Activated CD4-positive, alpha-beta T cell treated with anti-CD3 and anti-CD28 coated beads for 4 hours (primary cell): ENCODE measurements at regions not wholly inside any gene's neighbourhood (a gene's known extent, or its start where the extent isn't known, plus 50 kb on each side); places are given as distances from the start of the nearest gene placed in this dataset.

Source experiments
- DNase-seq, 2 donors: peaks; one replicate each; pipeline ENCODE4 v3.0.0-alpha.2; 2020

- DNase-seq = no peak
Observed at GRCh38 chr22:46079093-46079860, 71.0 kb upstream of the PPARA start.

GRCh38 chr22:46079861-46080821 is 70.2 kb upstream of the PPARA start:
- DNase-seq = no peak

GRCh38 chr22:46081036-46081830 is 69.1 kb upstream of the PPARA start:
- no peak for DNase-seq

- no peak for DNase-seq
Observed at GRCh38 chr22:46081831-46082210, 68.5 kb upstream of the PPARA start.

- no peak for DNase-seq
Observed at GRCh38 chr22:46082633-46083032, 67.7 kb upstream of the PPARA start.

- DNase-seq = no peak
Observed at GRCh38 chr22:46083383-46084350, 66.7 kb upstream of the PPARA start.

- DNase-seq = no peak
Observed at GRCh38 chr22:46084376-46084775, 66.0 kb upstream of the PPARA start.

- no peak for DNase-seq
Observed at GRCh38 chr22:46084943-46085827, 65.1 kb upstream of the PPARA start.

- DNase-seq = no peak
Observed at GRCh38 chr22:46085828-46086576, 64.3 kb upstream of the PPARA start.

- DNase-seq = no peak
Observed at GRCh38 chr22:46086577-46087335, 63.6 kb upstream of the PPARA start.

GRCh38 chr22:46087336-46087690 is 63.0 kb upstream of the PPARA start:
- no peak for DNase-seq

GRCh38 chr22:46087816-46088277 is 62.5 kb upstream of the PPARA start:
- no peak for DNase-seq

GRCh38 chr22:46088541-46089311 is 61.6 kb upstream of the PPARA start:
- no peak for DNase-seq

- DNase-seq = no peak
Observed at GRCh38 chr22:46089426-46090035, 60.8 kb upstream of the PPARA start.

- DNase-seq = no peak
Observed at GRCh38 chr22:46090036-46090591, 60.2 kb upstream of the PPARA start.

GRCh38 chr22:46090631-46091201 is 59.6 kb upstream of the PPARA start:
- no peak for DNase-seq

- no peak for DNase-seq
Observed at GRCh38 chr22:46091277-46091977, 58.9 kb upstream of the PPARA start.
